HAP-1 (cell line): ENCODE measurements at regions not wholly inside any gene's neighbourhood (a gene's known extent, or its start where the extent isn't known, plus 50 kb on each side); places are given as distances from the start of the nearest gene placed in this dataset.
"Not testable (repeated sequence)": the region's sequence is repeated elsewhere in the genome, so short reads cannot be mapped to it uniquely, and the experiment has no call there.

Experiments used
- DNase-seq, 2 experiments: peaks; one replicate each; pipeline ENCODE4 v3.0.0-alpha.2; 2016 to 2020; ENCODE audit warnings: low spot score in 2 of 2
- H3K27me3 ChIP-seq: fragments of 250-450 bp; sonication (Bioruptor Pico); 2 replicates; pipeline ENCODE4 v1.5.1; 2020; ENCODE audit warnings: low read depth, mild to moderate bottlenecking, moderate library complexity
- H3K36me3 ChIP-seq: fragments of 250-450 bp; sonication (Bioruptor Pico); replicated peaks from 2 replicates; pipeline ENCODE4 v1.5.1; 2020; ENCODE audit warnings: mild to moderate bottlenecking
- H3K4me1 ChIP-seq: fragments of 250-450 bp; sonication (Bioruptor Pico); 2 replicates; pipeline ENCODE4 v1.5.1; 2020; ENCODE audit warnings: mild to moderate bottlenecking
- H3K4me3 ChIP-seq: fragments of 250-450 bp; sonication (Bioruptor Pico); 2 replicates; pipeline ENCODE4 v1.5.1; 2020; ENCODE audit warnings: mild to moderate bottlenecking, moderate library complexity
- H3K9me3 ChIP-seq: fragments of 250-450 bp; sonication (Bioruptor Pico); 2 replicates; pipeline ENCODE4 v1.5.1; 2020; ENCODE audit warnings: mild to moderate bottlenecking, moderate library complexity
- in situ Hi-C: fragments of 300-500 bp; cut with MboI; formaldehyde crosslinking; loops from 3 replicates; pipeline ENCODE4 v1.14.3; 2020; ENCODE audit warnings: low sequenced_read_pairs, inconsistent platforms, mixed read lengths

DNA sequence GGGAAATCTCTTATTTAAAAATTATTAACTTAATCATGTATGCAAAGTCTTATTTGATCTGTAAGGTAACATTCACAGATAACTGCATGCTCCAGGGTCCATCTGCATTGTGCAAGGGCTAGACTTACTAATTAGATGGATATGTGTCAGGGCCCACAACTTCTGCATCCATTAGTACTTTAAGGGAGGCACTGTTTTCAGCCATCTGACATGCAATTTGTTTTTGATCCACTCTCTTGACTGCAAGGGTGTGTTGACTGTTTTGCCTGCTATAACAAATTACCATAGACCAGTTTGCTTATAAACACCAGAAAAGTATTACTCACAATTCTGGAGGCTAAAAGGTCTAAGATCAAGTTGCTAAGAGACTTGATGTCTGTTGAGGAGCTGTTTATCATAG lies 542.1 kb upstream of the HS3ST1 start:
- H3K9me3 ChIP-seq: no peaks in the 10 kb centered on the region
- in situ Hi-C loops: no loop called here

DNA sequence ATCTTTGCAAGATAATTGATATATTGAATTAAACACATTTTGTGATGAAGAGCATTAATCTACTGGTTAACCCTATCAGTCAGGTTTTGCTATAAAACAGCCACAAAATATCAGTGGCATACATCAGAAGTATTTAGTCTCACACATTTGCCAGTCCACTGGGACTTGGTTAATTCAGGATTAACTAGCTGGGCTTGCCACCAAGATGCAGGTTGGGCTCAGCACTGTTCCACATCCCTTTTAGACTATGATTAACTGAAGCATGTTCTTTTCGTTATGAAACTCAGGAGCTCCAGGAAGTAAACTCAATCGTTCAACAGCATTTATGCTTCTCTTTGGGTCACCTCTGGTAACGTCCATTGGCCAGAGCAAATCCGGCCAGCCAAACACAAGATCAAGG lies 538.1 kb upstream of the HS3ST1 start:
- in situ Hi-C loops: no loop called here
- Histone ChIP-seq H3K4me3 (no peak overlapping the region), H3K36me3 (no peaks in the 10 kb centered on the region), H3K27me3 (no peaks in the 10 kb centered on the region), H3K4me1 (no peaks in the 10 kb centered on the region), H3K9me3 (no peaks in the 10 kb centered on the region)
- DNase-seq: no peak

More for the DNA sequence above, 542.1 kb upstream of the HS3ST1 start:
- Histone ChIP-seq H3K36me3 (no peaks in the 10 kb centered on the region), H3K27me3 (no peaks in the 10 kb centered on the region), H3K4me1 (no peaks in the 10 kb centered on the region), H3K4me3 (no peak overlapping the region)
- DNase-seq: no peak

DNA sequence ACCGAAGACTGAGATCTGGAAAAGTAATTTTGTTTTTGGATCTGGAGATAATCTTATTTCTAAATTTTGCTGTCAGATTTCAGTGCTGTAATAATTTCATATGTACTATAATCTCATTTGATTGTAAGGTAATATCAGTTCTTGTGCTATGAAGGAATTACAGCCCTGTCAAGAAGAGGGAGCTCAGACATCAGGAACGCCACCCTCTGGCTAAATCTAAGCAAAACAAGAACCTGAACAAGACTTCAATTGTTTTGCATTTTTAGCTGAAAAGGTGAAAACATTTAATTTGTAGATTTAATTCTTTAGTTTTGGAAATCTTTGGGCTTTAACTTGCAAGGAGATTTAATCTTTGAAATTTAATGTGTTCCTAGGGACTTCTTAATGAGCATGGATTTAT lies 525.4 kb upstream of the HS3ST1 start:
- no peak overlapping the region for H3K4me3 ChIP-seq
- DNase-seq: no peak
- no peaks in the 10 kb centered on the region for H3K4me1 ChIP-seq
- in situ Hi-C loops: no loop called here
- no peaks in the 10 kb centered on the region for H3K9me3 ChIP-seq
- no peaks in the 10 kb centered on the region for H3K27me3 ChIP-seq
- no peaks in the 10 kb centered on the region for H3K36me3 ChIP-seq

DNA sequence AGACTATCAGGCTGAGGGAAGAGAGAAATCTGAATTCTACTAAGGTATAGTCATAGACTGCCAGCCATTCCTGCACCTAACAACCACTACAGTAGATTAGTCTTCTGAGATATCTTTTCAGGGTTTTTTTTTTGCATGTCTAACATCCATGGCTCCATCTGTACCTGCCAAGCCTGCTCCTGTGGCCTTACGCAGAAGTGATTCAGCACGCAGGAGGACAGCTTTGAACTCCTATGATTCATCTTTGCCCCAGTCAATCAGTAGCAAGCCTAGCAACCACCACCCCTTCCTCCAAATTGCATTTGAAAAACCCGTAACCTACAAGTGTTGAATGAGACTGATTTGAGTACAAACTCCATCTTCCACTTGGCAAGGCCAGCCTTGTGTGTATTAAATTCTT lies 520.7 kb upstream of the HS3ST1 start:
- H3K9me3 ChIP-seq: no peaks in the 10 kb centered on the region; the same call in 1 of the 2 replicates

DNA sequence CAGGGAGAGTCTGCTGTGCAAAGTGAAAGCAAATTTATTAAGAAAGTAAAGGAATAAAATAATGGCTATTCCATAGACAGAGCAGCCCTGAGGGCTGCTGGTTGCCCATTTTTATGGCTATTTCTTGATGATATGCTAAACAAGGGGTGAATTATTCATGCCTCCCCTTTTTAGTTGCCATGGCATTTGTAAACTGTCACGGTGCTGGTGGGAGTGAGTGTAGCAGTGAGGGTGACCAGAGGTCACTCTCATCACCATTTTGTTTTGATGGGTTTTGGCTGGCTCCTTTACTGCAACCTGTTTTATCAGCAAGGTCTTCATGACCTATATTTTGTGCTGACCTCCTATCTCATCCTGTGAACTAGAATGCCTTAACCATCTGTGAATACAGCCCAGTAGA lies 518.9 kb upstream of the HS3ST1 start:
- H3K4me3 ChIP-seq, in situ Hi-C loops, H3K36me3 ChIP-seq, H3K9me3 ChIP-seq, H3K27me3 ChIP-seq, DNase-seq, H3K4me1 ChIP-seq: not testable (repeated sequence)

More for the DNA sequence above, 520.7 kb upstream of the HS3ST1 start:
- Histone ChIP-seq H3K4me1 (no peaks in the 10 kb centered on the region), H3K4me3 (no peak overlapping the region), H3K36me3 (no peaks in the 10 kb centered on the region), H3K27me3 (no peaks in the 10 kb centered on the region)
- in situ Hi-C loops: no loop called here
- DNase-seq: no peak

DNA sequence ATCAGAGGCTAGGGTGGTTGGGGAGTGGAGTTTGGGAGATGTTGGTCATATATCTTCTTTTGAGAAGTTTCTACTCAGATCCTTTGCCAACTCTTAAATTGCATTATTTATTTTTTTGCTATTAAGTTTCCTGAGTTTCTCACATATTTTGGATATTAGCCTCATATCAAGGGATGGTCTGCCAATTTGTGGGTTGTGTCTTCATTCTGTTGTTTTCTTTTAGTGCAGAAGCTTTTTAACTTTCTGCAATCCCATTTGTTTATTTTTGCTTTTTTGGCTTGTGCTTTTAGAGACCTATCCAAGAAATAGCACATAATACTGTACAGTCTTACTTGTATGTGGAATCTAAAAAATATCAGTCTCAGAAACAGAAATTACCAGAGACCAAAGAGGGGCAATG lies 509.2 kb upstream of the HS3ST1 start:
- in situ Hi-C loops: no loop called here
- Histone ChIP-seq H3K9me3 (no peaks in the 10 kb centered on the region), H3K27me3 (no peaks in the 10 kb centered on the region), H3K4me3 (no peak overlapping the region), H3K36me3 (no peaks in the 10 kb centered on the region), H3K4me1 (no peaks in the 10 kb centered on the region)
- no peak for DNase-seq

DNA sequence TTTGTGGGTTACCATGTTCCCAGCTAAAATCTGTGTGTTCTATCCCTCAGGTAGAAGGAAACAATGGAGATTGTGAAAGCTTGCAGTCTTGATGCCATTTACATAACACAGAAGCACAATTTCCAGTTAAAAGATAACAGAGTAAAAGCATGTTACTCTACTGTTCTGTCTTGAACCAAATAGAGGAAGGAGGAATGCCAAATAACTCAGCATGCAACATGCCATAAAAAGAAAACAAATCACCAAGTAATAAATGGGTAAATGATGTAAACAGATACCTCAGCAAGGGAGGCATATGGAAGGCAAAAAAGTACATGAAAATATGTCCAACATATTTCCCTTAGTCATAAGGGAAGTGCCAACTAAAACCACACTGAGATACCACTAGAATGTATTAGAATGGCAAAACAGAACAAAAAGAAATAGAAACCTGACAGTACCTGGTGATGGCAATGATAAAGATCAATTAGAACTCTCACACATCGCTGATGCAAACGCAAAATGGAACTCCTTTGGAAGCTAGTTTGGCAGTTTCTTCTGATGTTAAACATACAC lies 502.6 kb upstream of the HS3ST1 start:
- in situ Hi-C loops: no loop called here
- Histone ChIP-seq H3K9me3 (no peaks in the 10 kb centered on the region), H3K4me1 (no peaks in the 10 kb centered on the region), H3K36me3 (no peaks in the 10 kb centered on the region), H3K4me3 (no peak overlapping the region), H3K27me3 (no peaks in the 10 kb centered on the region)
- no peak for DNase-seq

DNA sequence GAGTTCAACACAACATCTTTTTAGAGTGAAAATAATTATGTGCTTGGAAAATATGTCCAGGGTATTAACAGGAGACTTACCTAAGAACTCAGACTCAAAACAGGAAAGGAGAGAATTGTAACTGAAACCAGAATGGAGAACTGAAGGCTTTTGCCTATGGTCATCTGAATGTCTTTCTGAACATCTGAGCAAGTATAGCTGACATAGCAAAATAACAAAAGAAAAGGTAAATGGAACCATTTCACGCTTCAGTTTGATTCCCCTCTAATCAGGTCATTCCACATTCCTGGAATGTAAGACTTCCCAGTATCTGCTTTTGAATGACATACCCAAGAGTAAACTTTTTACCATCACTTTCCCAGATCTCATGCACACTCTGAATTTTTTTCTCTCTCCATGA lies 500.4 kb upstream of the HS3ST1 start:
- H3K36me3 ChIP-seq: no peaks in the 10 kb centered on the region
- no peaks in the 10 kb centered on the region for H3K4me1 ChIP-seq
- no peak for DNase-seq
- in situ Hi-C loops: no loop called here
- no peak overlapping the region for H3K4me3 ChIP-seq
- no peaks in the 10 kb centered on the region for H3K9me3 ChIP-seq
- no peaks in the 10 kb centered on the region for H3K27me3 ChIP-seq

DNA sequence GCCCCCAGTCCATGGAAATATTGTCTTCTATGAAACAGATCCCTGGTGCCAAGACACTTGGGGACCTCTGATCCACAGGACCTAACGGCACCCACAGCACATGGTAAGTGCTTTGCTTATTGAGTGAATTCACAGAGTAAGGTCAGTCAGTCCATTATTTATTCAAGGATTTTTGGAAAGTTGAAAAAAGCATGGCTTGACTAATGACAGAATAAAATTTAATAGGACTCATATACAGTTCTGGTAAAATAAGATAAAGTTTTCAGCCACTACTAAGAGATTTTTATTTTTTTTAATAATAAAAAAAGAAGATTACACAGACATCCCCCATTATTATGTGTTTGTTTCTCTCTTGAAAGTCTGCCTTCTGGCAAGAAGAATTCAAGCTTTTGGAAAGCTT lies 490.6 kb upstream of the HS3ST1 start:
- no peak for DNase-seq
- H3K9me3 ChIP-seq: no peaks in the 10 kb centered on the region
- H3K4me1 ChIP-seq: no peaks in the 10 kb centered on the region
- no peaks in the 10 kb centered on the region for H3K36me3 ChIP-seq
- in situ Hi-C loops: no loop called here
- no peak overlapping the region for H3K4me3 ChIP-seq
- H3K27me3 ChIP-seq: no peaks in the 10 kb centered on the region

DNA sequence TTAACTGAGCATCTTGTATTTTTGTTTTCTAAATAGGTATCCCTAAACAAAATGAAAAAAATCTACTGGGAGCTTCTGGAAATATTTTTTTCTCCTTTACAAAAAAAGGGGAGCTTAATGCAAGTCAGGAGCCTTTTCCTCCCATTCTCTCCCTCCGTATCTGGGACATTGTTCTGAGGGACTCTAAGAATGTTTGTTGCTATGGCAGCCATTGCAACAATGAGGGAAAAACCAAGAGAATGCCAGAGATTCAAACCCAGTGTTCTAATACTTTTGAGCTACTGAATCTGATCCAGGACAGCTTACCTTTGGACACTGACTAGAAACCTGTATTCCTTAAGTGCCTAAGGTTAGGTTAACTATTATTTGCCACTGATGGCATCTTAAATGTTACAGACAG lies 485.7 kb upstream of the HS3ST1 start:
- no peaks in the 10 kb centered on the region for H3K9me3 ChIP-seq
- in situ Hi-C loops: no loop called here
- H3K4me1 ChIP-seq: no peaks in the 10 kb centered on the region
- DNase-seq: no peak
- H3K27me3 ChIP-seq: no peaks in the 10 kb centered on the region
- H3K36me3 ChIP-seq: no peaks in the 10 kb centered on the region
- H3K4me3 ChIP-seq: no peak overlapping the region

DNA sequence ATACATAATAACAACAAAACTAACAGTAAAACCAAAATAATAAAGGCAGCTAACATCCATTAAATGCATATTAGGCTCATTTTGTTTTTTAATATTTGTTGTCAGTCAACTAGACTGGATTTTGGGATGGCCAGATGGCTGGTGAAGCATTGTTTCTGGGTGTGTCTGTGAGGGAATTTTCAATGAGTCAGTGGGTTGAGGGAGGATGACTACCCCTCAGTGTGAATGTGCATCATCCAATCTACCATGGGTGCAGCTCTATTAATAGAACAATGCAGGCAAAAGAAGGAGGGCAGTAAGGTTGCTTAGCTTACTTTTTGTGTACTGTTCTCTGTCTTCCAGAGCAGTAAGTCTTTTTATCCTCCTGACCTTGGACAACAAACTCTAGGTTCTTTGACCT lies 484.2 kb upstream of the HS3ST1 start:
- Histone ChIP-seq H3K9me3 (no peaks in the 10 kb centered on the region), H3K4me1 (no peaks in the 10 kb centered on the region), H3K36me3 (no peaks in the 10 kb centered on the region), H3K4me3 (no peak overlapping the region), H3K27me3 (no peaks in the 10 kb centered on the region)
- no peak for DNase-seq
- in situ Hi-C loops: no loop called here

DNA sequence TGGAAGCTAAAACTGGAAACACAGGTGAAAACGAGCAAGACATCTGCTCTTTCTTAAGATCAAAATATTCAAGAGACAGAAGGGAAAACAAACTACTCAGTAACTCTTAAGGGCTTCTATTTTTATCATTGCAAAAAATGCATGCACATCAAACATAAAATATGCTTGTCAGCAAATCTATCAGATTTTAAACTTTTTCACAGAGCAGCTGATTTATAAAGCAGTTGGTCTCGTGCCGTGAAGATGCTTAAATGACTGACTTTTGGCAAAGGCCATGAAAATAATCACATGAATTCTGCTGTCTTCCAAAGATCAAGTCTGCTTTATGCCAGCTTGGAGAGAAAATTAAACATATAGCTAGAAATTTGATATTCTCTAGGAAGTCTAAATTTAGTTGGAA lies 482.1 kb upstream of the HS3ST1 start:
- no peaks in the 10 kb centered on the region for H3K4me1 ChIP-seq
- DNase-seq: no peak
- no peaks in the 10 kb centered on the region for H3K36me3 ChIP-seq
- H3K4me3 ChIP-seq: no peak overlapping the region
- in situ Hi-C loops: no loop called here
- H3K9me3 ChIP-seq: no peaks in the 10 kb centered on the region; the same call in 1 of the 2 replicates
- no peaks in the 10 kb centered on the region for H3K27me3 ChIP-seq

DNA sequence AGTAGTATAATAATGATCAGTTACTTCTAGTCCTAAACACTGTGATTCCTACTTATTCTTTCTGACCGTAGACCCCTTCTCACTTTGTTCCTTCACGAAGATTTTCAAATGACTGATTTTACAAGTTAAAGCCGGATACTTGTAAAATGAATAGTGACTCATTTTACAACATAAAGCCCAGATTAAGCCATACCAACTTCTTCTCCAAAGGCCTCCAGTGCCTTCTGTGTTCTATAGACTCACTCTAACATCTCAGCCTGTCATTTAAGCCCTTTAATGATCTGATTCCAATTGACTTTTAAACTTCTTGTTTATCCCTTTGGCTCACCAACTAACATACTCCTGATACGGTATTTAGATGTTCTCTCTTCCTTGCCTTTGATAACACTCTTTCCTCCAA lies 480.0 kb upstream of the HS3ST1 start:
- H3K4me3 ChIP-seq: no peak overlapping the region
- no peaks in the 10 kb centered on the region for H3K36me3 ChIP-seq
- no peaks in the 10 kb centered on the region for H3K27me3 ChIP-seq
- in situ Hi-C loops: no loop called here
- DNase-seq: no peak
- H3K9me3 ChIP-seq: no peaks in the 10 kb centered on the region; the same call in 1 of the 2 replicates
- no peaks in the 10 kb centered on the region for H3K4me1 ChIP-seq

DNA sequence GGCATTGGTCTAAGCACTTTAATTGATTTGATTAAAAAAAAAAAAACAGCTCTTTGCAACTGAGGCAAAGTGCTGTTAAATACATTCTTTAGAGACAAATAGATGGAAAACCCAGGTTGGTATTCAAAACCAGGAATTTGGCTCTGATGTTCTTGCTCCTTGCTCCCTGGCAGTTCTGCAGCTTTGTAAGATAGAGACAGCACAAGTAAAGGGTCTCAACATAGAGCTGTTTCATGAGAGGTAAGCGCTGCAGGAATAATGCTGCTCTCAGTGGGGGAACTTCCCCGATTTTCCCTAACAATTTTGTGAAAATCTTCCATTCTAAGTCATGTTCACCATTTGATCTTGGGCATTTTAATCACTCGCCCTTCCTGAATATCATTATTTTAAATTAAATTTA lies 479.5 kb upstream of the HS3ST1 start:
- H3K9me3 ChIP-seq: no peaks in the 10 kb centered on the region; the same call in 1 of the 2 replicates
- no peak overlapping the region for H3K4me3 ChIP-seq
- in situ Hi-C loops: no loop called here
- no peaks in the 10 kb centered on the region for H3K4me1 ChIP-seq
- no peak for DNase-seq
- H3K27me3 ChIP-seq: no peaks in the 10 kb centered on the region
- no peaks in the 10 kb centered on the region for H3K36me3 ChIP-seq
